Naive B cell (primary cell): ENCODE measurements at regions not wholly inside any gene's neighbourhood (a gene's known extent, or its start where the extent isn't known, plus 50 kb on each side); places are given as distances from the start of the nearest gene placed in this dataset.

Source experiments
- ATAC-seq, 2 donors: fragments of 150-1000 bp; cut with Tn5 transposase; 2 replicates each; pipeline ENCODE4 v1.10.0; 2021; ENCODE audit warnings: low read depth in 2 of 2, mild to moderate bottlenecking in 2 of 2, moderate library complexity in 2 of 2
- DNase-seq: peaks from one replicate; pipeline ENCODE4 v3.0.0; 2022
- H3K27ac Mint-ChIP-seq, 6 donors: one replicate each; pipeline ENCODE4 v1.8.0; 2020 to 2022; ENCODE audit warnings: mild to moderate bottlenecking in 6 of 6, mixed read lengths in 6 of 6, moderate library complexity in 5 of 6, inconsistent platforms in 2 of 6
- H3K27me3 Mint-ChIP-seq, 3 donors: one replicate each; pipeline ENCODE4 v1.8.0; 2021 to 2022; ENCODE audit warnings: mixed read lengths in 3 of 3, mild to moderate bottlenecking in 1 of 3
- H3K36me3 Mint-ChIP-seq, 2 donors: one replicate each; pipeline ENCODE4 v1.8.0; 2020 to 2022; ENCODE audit warnings: mixed read lengths in 2 of 2, inconsistent platforms in 1 of 2, mild to moderate bottlenecking in 1 of 2
- H3K4me1 Mint-ChIP-seq, 3 donors: one replicate each; pipeline ENCODE4 v1.8.0; 2020 to 2022; ENCODE audit warnings: mixed read lengths in 3 of 3, inconsistent platforms in 1 of 3, mild to moderate bottlenecking in 1 of 3, moderate library complexity in 1 of 3
- H3K4me3 Mint-ChIP-seq, 8 donors: one replicate each; pipeline ENCODE4 v1.8.0; 2020 to 2022; ENCODE audit warnings: mild to moderate bottlenecking in 8 of 8, mixed read lengths in 8 of 8, moderate library complexity in 8 of 8, inconsistent platforms in 2 of 8
- H3K9me3 Mint-ChIP-seq, 7 donors: one replicate each; pipeline ENCODE4 v1.8.0; 2020 to 2022; ENCODE audit warnings: mixed read lengths in 7 of 7, mild to moderate bottlenecking in 5 of 7, inconsistent platforms in 2 of 7, moderate library complexity in 1 of 7

DNA sequence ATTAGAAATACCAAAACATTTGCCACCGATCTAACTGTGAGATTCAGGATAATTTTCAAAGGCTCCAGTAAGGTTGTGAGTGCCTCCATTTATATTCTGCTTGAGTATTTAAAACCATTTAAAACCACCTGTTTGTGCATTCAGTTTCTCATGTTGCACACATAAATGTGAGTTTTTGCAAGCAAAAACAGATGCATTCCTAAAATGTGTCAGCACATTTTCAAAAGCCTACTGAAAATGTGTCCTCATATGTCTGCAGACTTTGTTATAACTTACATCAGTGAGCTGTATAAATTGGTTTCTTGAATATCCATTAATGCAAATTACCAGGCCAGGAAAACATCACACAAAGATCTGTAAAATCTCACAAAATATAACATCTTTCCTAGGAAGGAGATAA lies 676.6 kb upstream of the EPHA7 start:
- peaks cover 0 to 3% (median 0%) of the 10 kb centered on the region in 7 donors for H3K9me3 Mint-ChIP-seq
- H3K36me3 Mint-ChIP-seq, result no peaks in the 10 kb centered on the region
- ATAC-seq (no peak), DNase-seq (no peak)
- H3K4me3 Mint-ChIP-seq, result no peak overlapping the region
- no peak overlapping the region for H3K27ac Mint-ChIP-seq
- H3K27me3 Mint-ChIP-seq, result no peaks in the 10 kb centered on the region
- no peaks in the 10 kb centered on the region for H3K4me1 Mint-ChIP-seq

DNA sequence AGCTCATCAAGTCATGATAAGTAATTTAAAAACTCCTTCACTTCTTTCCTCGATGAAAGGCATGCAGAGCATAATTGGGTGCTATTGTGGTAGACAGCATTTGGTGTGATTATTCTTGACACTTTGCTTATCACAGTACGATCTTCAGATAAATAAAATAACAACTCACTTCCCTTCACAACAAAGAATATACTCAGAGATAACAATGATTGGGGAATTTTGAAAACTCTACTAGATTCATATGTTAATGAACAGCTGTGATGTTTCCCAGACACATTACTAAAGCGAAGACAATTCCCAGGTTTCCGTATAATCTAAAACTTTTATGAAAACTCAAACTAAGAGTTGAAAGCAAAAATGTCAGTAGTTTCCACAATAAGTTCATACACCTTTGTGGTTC lies 670.6 kb upstream of the EPHA7 start:
- no peaks in the 10 kb centered on the region for H3K27me3 Mint-ChIP-seq
- H3K27ac Mint-ChIP-seq, result no peak overlapping the region
- H3K36me3 Mint-ChIP-seq, result no peaks in the 10 kb centered on the region
- DNase-seq (no peak), ATAC-seq (no peak)
- no peaks in the 10 kb centered on the region for H3K9me3 Mint-ChIP-seq
- H3K4me1 Mint-ChIP-seq, result no peaks in the 10 kb centered on the region
- H3K4me3 Mint-ChIP-seq, result no peak overlapping the region

DNA sequence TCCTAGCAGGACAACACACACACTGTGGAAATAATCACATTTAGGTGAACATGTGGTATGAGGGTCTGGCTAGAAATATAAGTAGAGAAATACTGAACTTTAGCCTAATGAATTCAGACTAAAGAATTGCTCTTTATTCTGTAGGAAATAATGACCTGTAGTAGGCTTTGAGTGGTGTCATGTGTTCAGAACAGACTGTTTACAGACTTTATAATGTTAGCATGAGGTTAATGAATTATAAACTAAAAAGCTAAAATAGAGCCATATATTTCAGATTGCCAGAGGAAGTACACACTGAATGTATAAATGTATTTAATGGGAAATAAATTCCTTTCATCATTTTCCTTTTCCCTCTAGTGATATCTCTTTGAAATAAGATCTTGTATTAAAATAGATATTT lies 669.5 kb upstream of the EPHA7 start:
- Mint-ChIP-seq H3K36me3 (no peaks in the 10 kb centered on the region), H3K4me1 (no peaks in the 10 kb centered on the region), H3K4me3 (no peak overlapping the region), H3K27ac (no peak overlapping the region), H3K27me3 (no peaks in the 10 kb centered on the region), H3K9me3 (no peaks in the 10 kb centered on the region)
- no peak for DNase-seq
- no peak for ATAC-seq

- H3K4me3 Mint-ChIP-seq, result no peak overlapping the region
- H3K36me3 Mint-ChIP-seq, result no peaks in the 10 kb centered on the region
- H3K4me1 Mint-ChIP-seq, result no peaks in the 10 kb centered on the region
- H3K27me3 Mint-ChIP-seq, result no peaks in the 10 kb centered on the region
- no peaks in the 10 kb centered on the region for H3K9me3 Mint-ChIP-seq
- DNase-seq, result no peak
- no peak overlapping the region for H3K27ac Mint-ChIP-seq
- ATAC-seq, result no peak
Observed at GRCh38 chr6:94074764-94075163, 655.4 kb upstream of the EPHA7 start.

GRCh38 chr6:94071835-94072234 lies 652.5 kb upstream of the EPHA7 start:
- Mint-ChIP-seq H3K36me3 (no peaks in the 10 kb centered on the region), H3K4me3 (no peak overlapping the region), H3K27ac (no peak overlapping the region), H3K9me3 (no peaks in the 10 kb centered on the region), H3K27me3 (no peaks in the 10 kb centered on the region), H3K4me1 (no peaks in the 10 kb centered on the region)
- no peak for DNase-seq
- no peak for ATAC-seq

- Mint-ChIP-seq H3K4me3 (no peak overlapping the region), H3K27me3 (no peaks in the 10 kb centered on the region), H3K36me3 (no peaks in the 10 kb centered on the region), H3K4me1 (no peaks in the 10 kb centered on the region), H3K9me3 (no peaks in the 10 kb centered on the region), H3K27ac (no peak overlapping the region)
- DNase-seq (no peak), ATAC-seq (no peak)
Observed at GRCh38 chr6:94065707-94066337, 646.5 kb upstream of the EPHA7 start.

- Mint-ChIP-seq H3K36me3 (no peaks in the 10 kb centered on the region), H3K4me3 (no peak overlapping the region), H3K9me3 (peaks cover 0 to 4% (median 0%) of the 10 kb centered on the region in 7 donors), H3K27me3 (no peaks in the 10 kb centered on the region), H3K4me1 (no peaks in the 10 kb centered on the region), H3K27ac (no peak overlapping the region)
- ATAC-seq (no peak), DNase-seq (no peak)
Observed at GRCh38 chr6:94052749-94053148, 633.4 kb upstream of the EPHA7 start.

DNA sequence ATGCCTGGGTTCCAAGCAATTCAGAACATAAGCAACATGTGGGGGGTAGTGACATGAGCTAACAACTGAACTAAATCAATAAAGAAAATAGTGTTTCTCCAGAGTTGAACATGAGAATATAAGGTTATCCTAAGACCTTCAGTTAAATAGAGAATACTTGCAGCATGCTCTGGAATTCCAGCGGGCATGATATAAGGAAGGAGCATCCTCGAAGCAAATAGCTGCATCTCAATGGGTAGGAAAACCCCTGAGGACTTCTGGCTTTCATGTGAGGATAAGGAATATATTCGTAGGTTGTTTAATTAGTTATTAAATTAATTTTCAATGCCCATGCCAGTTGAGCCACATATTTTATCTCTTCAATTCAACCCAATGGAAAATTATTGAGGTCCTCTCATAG lies 631.2 kb upstream of the EPHA7 start:
- no peak overlapping the region for H3K27ac Mint-ChIP-seq
- no peak overlapping the region for H3K4me3 Mint-ChIP-seq
- no peak for DNase-seq
- no peaks in the 10 kb centered on the region for H3K27me3 Mint-ChIP-seq
- peaks cover 0 to 4% (median 0%) of the 10 kb centered on the region in 7 donors for H3K9me3 Mint-ChIP-seq
- ATAC-seq, result no peak
- no peaks in the 10 kb centered on the region for H3K4me1 Mint-ChIP-seq
- H3K36me3 Mint-ChIP-seq, result no peaks in the 10 kb centered on the region

DNA sequence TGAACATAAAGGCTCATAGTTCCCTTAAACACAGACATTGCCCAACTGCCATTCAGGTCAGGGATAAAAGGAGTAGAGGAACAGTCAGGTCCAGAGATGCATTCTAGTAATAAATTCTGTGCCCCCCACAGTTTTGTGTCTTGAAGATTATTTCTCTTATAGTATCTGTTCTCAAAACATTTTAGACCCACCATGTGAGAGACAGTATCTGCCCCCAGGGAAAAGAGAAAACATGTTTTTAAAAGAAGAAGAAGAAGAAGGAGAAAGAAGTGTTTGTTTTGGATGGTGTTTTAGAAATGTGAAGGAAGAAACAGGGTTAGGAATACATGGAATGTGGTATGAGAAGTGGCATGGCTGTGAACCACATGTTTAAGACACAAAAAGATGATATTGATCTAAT lies 629.6 kb upstream of the EPHA7 start:
- Mint-ChIP-seq H3K36me3 (no peaks in the 10 kb centered on the region), H3K27ac (no peak overlapping the region), H3K27me3 (no peaks in the 10 kb centered on the region), H3K4me3 (no peak overlapping the region), H3K4me1 (no peaks in the 10 kb centered on the region), H3K9me3 (peaks cover 0 to 4% (median 0%) of the 10 kb centered on the region in 7 donors)
- no peak for DNase-seq
- ATAC-seq, result no peak

DNA sequence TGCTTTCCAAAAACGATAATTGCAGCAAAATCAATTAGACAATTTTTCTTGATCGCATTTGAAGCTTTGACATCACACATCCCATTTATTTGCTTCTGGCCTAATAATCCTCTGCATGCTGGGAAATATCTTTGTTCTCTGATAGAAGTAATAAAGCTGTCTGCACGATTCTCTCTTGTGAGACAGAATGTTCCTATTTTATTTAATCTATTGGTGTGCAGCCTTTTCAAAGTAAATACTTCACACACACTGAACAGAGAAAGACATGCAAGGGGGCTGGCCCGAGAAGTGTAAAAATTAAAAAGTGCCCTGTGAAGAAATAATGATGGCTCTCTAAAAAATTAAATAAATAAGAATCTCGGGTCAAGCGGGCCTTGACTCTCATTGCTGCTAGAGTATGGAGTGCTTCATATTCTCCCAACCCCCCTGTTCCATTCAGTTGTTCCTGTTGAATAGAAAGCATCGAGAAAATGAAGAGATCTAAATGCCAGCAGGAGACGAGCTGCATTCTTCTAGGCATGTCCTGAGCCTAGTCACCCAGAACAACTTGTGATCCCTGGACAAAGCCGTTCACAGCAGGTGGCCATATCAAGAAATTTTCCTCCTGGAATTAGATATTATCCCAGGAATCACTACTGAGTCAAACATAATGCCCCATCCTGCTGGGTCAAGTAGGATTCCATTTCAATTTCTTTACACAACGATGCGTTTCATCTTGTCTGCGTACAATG lies 625.9 kb upstream of the EPHA7 start:
- Mint-ChIP-seq H3K4me3 (no peak overlapping the region), H3K27me3 (no peaks in the 10 kb centered on the region), H3K27ac (no peak overlapping the region), H3K36me3 (no peaks in the 10 kb centered on the region), H3K4me1 (no peaks in the 10 kb centered on the region), H3K9me3 (peaks cover 0 to 10% (median 0%) of the 10 kb centered on the region in 7 donors)
- no peak for DNase-seq
- ATAC-seq, result no peak

DNA sequence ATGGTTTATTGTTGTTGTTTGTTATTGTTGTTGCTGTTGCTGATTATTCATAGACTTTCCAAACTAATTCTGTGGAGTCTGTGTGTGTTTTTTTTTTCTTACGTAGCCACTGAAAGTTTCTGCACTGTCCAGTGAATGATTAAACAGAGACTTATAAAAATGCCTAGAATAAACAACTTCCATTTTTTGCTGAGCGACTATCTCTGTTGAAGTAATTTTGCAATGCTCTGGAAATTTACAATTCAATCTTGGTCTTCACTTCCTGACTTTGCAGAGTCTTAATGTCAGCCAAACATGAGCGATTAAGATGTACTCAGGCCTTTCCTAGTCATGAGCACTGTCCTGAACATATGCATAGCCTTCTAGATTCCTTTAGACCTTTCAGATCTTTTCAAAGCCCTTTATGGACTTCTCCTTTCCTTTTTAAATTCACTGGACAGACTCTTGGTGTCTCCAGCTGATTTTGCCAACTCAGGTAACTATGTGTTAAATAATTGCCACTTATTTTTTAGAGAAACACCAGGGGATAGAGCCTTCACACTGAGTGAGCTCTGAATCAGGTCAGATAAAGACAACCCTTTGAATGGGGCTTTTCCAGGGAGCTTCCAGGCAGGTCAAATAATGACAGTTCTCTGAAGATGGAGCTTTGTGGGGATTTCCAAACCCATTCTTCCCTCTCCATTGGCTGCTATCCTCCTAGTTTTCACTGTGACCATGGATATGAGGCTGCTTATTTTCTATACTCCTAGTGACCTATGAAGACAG lies 622.8 kb upstream of the EPHA7 start:
- Mint-ChIP-seq H3K27me3 (no peaks in the 10 kb centered on the region), H3K4me1 (no peaks in the 10 kb centered on the region), H3K9me3 (peaks cover 2 to 15% (median 5%) of the 10 kb centered on the region in 7 donors), H3K27ac (no peak overlapping the region), H3K36me3 (no peaks in the 10 kb centered on the region), H3K4me3 (no peak overlapping the region)
- ATAC-seq, result no peak
- DNase-seq, result no peak

DNA sequence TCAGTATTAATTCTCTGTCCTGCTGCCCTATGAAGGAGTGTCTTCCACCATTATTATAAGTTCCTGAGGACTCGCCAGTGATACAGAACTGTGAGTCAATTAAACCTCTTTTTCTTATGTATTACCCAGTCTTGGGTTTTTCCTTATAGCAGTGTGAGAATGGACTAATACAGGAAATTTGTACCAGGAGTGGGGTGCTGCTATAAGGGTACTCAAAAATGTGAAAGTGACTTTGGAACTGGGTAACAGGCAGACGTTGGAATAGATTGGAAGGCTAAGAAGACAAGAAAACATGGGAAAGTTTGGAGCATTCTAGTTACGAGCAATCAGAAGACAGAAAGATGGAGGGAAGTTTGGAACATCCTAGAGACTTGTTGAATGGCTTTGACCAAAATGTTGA lies 616.7 kb upstream of the EPHA7 start:
- H3K27ac Mint-ChIP-seq, result no peak overlapping the region
- H3K27me3 Mint-ChIP-seq, result no peaks in the 10 kb centered on the region
- H3K4me1 Mint-ChIP-seq, result no peaks in the 10 kb centered on the region
- H3K9me3 Mint-ChIP-seq, result peaks cover 7 to 37% (median 11%) of the 10 kb centered on the region in 7 donors
- no peak for ATAC-seq
- no peak overlapping the region for H3K4me3 Mint-ChIP-seq
- no peak for DNase-seq
- peaks cover 0 to 10% of the 10 kb centered on the region in 2 donors for H3K36me3 Mint-ChIP-seq

DNA sequence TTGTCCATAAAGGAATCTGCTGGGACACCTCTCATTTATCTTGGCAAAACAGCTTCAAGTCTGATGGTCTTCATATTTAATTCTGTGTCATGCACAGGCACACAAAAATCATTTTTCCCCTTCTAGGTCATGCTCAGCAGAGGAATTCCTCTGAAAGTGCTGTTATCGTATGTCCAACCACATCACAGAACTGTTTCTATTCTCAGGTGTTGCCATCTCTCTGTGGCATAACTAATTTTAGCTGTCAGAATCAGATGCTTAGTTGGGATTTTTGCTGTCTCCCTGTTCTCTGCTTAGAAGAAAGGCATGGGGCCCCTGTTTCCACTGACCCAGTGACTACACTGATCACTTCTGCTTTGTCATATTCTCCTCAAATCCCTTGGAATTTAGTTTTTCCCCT lies 608.0 kb upstream of the EPHA7 start:
- no peaks in the 10 kb centered on the region for H3K36me3 Mint-ChIP-seq
- H3K4me1 Mint-ChIP-seq, result no peaks in the 10 kb centered on the region
- ATAC-seq, result no peak
- no peak overlapping the region for H3K27ac Mint-ChIP-seq
- no peaks in the 10 kb centered on the region for H3K27me3 Mint-ChIP-seq
- DNase-seq, result no peak
- H3K9me3 Mint-ChIP-seq, result peaks cover 0 to 14% (median 6%) of the 10 kb centered on the region in 7 donors
- H3K4me3 Mint-ChIP-seq, result no peak overlapping the region

DNA sequence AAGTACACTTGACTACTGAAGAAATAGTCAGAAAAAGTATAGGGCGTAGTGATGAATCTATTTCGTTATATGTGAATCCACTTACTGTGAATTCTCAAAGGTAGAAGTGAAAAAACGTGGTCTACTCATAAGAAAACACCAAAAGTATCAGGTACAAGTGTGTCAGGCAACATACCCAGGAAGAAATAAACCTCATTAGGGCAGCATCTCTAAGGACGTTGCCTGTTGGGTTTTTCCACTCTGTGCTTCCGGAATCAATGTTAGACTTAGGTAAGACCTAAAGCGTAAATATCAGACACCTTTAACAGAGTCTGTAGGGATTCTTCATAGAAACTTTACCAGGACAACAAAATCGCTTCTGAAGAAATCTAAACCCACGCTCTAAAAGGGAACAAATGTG lies 607.2 kb upstream of the EPHA7 start:
- Mint-ChIP-seq H3K9me3 (peaks cover 0 to 14% (median 10%) of the 10 kb centered on the region in 7 donors), H3K4me3 (no peak overlapping the region), H3K27ac (no peak overlapping the region), H3K36me3 (no peaks in the 10 kb centered on the region), H3K4me1 (no peaks in the 10 kb centered on the region), H3K27me3 (no peaks in the 10 kb centered on the region)
- no peak for DNase-seq
- no peak for ATAC-seq
